ENCODE measurements at regions not wholly inside any gene's neighbourhood (a gene's known extent, or its start where the extent isn't known, plus 50 kb on each side); places are given as distances from the start of the nearest gene placed in this dataset.
"Not testable (repeated sequence)": the region's sequence is repeated elsewhere in the genome, so short reads cannot be mapped to it uniquely, and the experiment has no call there.

DNA sequence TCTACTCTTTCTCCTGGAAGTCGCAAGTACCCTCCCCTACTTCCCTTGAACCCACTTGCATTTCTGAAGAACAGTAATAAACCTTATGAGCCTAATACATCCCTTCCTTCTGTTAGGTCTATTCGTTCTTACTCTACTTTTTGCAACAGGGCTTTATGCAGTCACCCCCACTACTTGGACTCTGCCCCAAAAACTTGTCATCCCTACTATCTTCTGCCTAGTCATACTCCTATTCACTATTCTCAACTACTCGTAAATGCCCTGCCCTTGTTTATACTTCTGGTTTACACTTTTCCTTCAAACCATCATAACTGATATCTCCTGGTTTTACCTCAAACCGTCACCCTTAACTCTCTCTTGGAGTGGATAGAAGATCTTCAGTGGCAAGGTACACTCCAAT lies 55.2 kb upstream of the SLIT2 start:
- no peak for DNase-seq (ENCODE audit: low read depth)

- no peak for DNase-seq (ENCODE audit: low read depth)
Observed at GRCh38 chr4:20195071-20195885, 56.4 kb upstream of the SLIT2 start.

DNA sequence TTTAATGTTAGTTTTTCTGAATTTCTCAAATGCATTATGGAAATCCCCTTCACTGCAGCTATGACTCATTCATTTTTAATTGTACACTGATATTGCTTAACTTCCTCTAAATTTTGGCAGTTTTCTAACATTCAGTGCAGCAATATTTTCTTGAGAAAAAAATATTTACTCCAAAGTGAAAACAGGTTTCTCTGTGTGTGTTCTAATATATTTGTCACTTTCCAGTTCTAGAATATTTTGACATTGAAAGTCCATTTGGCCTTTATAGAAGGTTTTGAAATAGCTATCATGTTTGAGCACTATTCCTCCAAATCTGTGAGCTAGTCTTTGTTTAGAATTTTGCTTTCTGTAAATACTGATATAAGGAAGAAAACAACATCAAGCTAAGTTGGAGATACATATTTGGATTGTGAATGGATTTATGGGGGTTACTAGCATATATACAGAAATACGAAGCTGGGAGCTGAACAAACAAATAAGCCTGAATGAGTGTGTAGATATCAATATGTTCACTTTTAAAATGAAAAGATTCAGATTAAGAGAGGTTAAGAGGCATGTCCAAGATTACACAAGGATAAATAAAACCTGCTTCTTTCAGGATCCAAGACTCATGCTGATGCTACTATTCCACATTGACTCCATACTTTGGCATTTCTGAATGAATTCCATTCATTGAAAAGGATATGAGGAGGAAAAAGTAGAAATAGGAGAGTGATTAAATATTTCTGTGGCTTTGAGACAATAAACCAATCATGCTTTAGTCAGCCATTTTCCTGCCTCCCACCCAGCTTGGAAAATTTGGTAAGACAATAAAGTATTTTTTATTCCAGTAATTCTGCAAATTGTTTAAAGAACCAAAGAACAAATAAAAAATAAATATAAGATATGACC lies 57.3 kb upstream of the SLIT2 start:
- peak; percentile 65 for DNase-seq (ENCODE audit: low read depth)

DNA sequence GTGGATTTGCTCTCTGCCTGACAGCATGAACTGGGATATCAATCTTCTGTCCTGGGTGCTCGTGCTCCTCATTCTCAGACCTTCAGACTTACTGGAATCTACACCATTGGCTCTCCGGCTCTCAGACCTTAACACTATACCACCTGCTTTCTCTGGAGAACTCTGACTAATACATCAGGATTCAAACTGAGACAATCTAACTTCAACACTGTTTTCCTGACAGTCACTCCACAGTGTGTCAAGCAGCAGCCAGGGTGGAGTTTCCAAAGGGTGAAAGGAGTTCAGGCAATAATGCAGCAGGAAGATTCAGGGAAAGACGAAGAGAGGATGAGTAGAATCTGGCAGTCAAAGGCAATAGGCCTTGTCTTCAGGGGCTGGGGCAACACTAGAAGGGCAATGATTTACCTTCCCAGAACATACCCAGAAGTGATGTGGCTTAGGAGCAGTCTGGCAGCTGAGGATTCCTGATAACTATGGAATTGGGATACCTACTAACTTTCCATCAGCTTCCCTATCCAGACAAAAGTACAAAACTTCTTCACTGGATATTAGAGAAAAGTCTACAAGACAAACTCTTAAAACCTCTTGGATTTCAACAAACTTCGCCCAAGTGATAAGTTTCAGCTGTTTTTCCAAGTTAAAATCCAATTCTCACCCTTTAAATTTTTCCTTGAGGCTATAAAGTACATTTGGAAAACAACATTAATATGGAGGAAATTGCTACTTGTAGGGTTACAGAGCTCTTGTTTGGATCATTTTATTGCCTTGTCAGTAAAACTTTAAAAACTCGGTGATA lies 58.4 kb upstream of the SLIT2 start:
- DNase-seq (ENCODE audit: low read depth), result no peak

- DNase-seq (ENCODE audit: low read depth), result no peak
Observed at GRCh38 chr4:20192736-20193135, 59.0 kb upstream of the SLIT2 start.

DNA sequence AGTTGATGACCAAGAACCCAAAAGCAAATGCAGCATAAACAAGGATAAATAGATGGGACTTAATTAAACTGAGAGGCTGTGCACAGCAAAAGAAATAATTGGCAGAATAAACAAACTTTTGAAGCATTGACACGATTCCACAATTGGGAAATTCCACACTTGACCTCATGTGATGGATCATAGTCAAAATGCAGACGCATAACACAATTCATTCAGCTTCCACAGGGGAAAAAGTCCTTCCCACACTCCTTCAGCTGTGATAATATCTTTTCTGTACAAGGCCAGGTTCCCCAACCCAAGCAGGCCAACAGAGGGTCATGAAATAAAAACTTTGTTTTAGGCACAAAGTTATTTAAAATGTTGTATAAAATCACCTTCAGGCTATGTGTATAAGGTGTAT lies 66.6 kb upstream of the SLIT2 start:
- DNase-seq (ENCODE audit: low read depth), result no peak

- not testable (repeated sequence) for DNase-seq (ENCODE audit: low read depth)
Observed at GRCh38 chr4:20183131-20183530, 68.6 kb upstream of the SLIT2 start.

DNA sequence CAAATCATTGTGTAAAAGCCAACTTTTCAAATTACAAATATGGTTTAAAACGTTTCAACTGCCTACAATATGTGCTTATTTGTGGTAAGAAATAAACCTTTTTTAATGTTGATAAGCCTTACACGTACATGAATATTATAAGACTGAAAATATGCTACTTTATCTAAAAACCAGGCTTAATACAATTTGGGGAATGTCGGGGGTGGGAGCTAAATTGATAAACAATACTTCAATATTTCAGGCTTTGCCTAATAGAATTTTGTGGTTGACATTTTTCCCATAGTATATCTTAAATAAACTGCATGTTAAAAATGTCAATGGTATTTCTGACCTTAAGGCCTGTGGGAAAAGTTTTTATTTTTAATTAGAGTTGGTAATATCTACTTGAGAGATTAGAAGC lies 69.8 kb upstream of the SLIT2 start:
- no peak for DNase-seq (ENCODE audit: low read depth)

DNA sequence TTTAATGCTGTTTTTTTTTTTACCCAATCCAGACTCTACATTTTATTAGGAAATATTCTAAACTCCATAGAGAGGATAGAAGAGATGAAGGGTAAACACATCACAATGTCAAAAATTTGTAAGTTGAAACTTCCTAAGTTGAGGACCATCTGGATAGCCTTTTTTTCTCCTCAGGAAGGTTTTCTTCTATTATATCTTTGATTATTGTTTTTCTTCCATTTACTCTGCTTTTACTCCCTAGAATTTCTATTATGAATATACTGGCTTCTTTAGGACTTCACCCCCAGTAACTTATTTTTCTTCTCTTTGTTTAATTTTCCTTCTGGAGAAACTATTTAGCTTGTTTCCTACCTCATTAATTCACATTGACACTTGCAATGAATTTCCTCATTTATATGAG lies 71.2 kb upstream of the SLIT2 start:
- no peak for DNase-seq (ENCODE audit: low read depth)

GRCh38 chr4:20178902-20179576 lies 72.7 kb upstream of the SLIT2 start:
- DNase-seq (ENCODE audit: low read depth), result no peak

DNA sequence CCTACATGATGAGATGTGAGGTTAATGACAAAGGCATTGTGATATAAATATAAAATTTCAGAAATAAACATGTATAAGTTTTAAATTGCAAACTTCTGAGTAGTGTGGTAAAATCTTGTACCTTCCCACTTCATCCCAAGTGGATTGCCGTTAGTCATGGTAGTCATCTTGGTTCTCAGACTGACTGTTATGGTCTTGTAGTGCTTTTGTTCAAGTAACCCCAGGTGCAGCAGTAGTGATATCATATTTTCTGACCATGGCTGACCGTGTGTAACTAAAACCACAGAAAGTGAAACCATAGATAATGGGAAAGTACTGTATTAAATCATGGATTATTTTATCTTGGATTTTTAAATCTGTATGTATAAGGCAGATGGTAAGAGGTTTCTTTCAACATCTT lies 74.8 kb upstream of the SLIT2 start:
- no peak for DNase-seq (ENCODE audit: low read depth)

DNA sequence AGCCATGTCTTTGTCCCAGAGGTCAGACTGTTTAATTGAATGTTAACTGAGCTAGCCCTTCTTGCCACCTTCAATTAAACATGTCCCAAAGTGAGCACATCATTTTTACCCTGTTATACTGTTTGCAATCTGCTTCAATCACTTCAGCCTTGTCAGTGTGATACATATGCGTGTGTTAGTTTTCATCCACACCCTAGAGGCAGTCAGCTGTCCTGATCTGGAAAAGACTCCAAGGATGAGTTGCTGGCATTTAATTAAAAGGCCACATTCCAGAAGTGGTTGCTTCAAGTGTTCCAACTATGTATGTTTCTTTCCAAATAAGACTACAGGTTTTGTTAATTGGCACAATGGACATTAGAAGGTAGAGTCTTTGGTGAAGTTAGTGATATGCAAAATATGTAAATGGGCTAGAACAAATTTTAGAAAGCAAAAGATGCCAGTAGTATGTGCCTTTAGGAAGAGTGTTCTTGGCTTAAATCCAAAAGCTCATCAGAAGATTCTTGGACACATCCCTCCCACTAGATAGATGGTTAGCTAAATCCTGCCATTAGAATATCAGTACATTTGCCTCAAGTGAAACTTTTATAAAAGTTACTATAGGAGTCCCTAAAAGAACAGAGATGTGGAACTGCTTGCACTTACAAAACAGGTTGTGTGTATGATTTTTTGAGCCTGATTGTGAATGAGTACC lies 79.5 kb upstream of the SLIT2 start:
- no peak for DNase-seq (ENCODE audit: low read depth)

DNA sequence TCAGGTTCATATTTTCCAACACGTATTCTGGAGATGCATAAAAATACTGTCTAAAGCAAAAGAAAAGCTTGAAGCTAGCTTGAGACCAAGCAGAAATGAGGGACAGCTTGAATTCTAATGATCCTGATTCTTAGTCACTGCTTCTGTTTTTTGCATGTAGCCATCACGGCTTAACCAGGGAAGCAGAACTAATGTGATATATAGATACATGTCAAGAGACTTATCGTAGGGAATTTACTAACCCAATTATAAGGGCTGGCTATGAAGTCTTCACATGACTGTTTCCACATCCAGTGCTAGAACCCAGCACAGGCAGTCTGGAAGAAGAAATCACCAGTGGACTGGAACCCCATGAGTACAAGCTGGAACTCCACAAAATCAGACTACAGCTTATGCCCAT lies 85.2 kb upstream of the SLIT2 start:
- no peak for DNase-seq (ENCODE audit: low read depth)

DNA sequence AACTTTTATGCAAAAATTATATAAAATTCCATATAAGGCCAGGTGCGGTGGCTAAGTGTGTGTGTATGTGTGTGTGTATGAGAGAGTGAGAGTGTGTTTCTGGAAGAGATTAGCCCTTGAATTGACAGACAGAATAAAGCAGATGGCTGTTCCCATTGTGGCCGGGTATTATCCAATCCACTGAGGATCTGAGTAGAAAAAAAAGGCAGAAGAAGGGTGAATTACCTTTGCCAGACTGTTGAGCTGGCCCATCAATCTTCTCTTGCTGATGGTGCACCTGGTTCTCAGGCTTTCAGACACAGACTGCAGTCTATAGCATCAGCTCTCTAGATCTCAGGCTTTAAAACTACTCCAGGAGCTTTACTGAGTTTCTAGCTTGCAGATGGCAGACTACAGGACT lies 92.2 kb upstream of the SLIT2 start:
- no peak for DNase-seq (ENCODE audit: low read depth)

- no peak for DNase-seq (ENCODE audit: low read depth)
Observed at GRCh38 chr4:20158195-20158594, 93.5 kb upstream of the SLIT2 start.

GRCh38 chr4:20151436-20151835 lies 100.3 kb upstream of the SLIT2 start:
- no peak for DNase-seq (ENCODE audit: low read depth)

- DNase-seq (ENCODE audit: low read depth), result not testable (repeated sequence)
Observed at GRCh38 chr4:20149143-20149542, 102.6 kb upstream of the SLIT2 start.

GRCh38 chr4:20137176-20137575 lies 114.5 kb upstream of the SLIT2 start:
- no peak for DNase-seq (ENCODE audit: low read depth)

- DNase-seq (ENCODE audit: low read depth), result no peak
Observed at GRCh38 chr4:20127626-20128025, 124.1 kb upstream of the SLIT2 start.

- peak; percentile 35 for DNase-seq (ENCODE audit: low read depth)
Observed at GRCh38 chr4:20126906-20127305, 124.8 kb upstream of the SLIT2 start.

DNA sequence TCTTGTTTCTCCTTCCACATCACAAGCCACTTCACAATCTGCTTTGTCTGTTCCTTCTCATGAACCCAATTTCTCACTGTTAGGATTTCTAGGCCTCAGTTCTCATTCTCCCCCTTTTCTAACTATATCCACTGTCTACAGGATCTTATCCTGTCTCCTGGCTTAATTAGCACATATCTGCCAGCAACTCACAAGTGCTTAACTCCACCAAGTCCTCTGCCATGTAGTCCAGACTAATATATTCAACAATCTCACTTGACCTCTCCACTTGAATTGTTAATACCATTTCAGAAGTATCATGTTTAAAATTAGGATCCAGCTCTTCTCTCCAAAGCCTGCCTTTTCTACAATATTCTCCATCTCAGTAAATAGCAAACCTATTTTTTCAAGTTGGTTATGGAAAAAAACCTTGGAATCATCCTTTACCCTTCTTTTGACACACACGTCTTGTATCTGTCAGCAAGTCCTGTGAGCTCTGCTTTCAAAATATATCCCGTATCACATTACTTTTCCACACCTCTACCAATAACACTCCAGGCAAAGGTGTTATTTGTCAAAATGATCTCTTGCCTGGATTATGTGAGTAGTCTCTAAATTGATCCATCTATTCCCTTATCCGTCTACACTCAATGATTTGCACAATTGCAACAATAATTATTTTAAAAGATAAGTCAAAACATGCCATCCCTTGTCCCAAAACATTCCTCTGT lies 127.2 kb upstream of the SLIT2 start:
- no peak for DNase-seq (ENCODE audit: low read depth)
